HG03565 (cell line): ENCODE measurements at regions not wholly inside any gene's neighbourhood (a gene's known extent, or its start where the extent isn't known, plus 50 kb on each side); places are given as distances from the start of the nearest gene placed in this dataset.

Experiments used
- ATAC-seq: cut with Tn5 transposase; IDR thresholded peaks from one replicate; pipeline ENCODE4 v1.9.1; 2021; ENCODE audit warnings: mild to moderate bottlenecking, moderate library complexity; ENCODE audit not compliant: unreplicated experiment

- no peak for ATAC-seq
These were observed 591.1 kb upstream of the BOD1L1 start for GRCh38 chr4:14218641-14219040.

GRCh38 chr4:14221176-14221575, 593.7 kb upstream of the BOD1L1 start:
- ATAC-seq, result no peak

DNA sequence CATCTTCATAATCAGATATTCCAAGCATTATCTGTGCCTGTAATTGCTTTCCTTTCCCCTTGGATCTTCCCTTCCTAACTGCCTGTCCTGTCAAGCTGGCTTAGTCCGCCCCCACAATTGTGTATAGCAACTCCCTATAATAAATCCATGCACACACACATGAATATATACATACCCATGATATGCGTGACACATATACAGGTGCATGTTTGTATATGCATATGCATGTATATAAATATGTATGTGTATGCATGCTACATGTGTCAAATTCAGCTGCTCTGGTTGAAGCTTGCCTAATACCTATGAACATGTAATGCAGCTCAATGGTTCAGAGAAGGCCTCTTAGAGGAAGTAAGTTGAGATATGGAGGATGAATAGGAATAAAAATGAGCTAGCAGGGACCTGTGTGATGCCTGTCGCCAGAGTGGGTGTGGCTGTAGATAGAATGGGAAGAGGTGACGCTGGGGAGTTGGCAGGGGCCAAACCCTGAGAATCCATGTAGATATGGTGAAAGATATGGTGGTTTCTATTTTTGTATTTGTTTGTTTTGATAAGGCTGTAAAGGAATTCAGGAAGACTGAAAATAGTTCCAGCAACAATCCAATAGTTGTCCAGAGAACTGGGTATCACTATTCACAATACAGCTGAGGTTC, 595.0 kb upstream of the BOD1L1 start:
- ATAC-seq, result no peak

- no peak for ATAC-seq
These were observed 595.9 kb upstream of the BOD1L1 start for GRCh38 chr4:14223461-14223860.

- peak; percentile 36 for ATAC-seq
These were observed 598.2 kb upstream of the BOD1L1 start for GRCh38 chr4:14225688-14226207.

DNA sequence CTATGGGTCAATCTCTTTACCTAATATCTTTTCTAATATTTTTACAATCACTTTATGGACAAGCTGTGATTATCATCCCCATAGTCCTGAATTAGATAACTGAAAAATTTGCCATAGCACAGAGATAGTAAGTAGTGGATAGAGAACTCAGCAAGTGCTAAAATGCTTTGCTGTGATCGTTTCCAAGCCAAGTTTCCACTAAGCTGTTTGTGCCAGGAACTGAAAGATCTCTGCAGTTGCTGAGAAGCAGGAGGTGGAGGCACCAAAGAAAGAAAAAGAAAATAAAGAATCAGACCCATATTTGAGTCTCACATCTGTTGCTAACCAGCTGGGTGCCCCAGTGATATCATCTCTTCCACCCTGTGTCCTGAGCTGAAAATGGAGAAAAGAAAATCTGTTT, 605.6 kb upstream of the BOD1L1 start:
- no peak for ATAC-seq

DNA sequence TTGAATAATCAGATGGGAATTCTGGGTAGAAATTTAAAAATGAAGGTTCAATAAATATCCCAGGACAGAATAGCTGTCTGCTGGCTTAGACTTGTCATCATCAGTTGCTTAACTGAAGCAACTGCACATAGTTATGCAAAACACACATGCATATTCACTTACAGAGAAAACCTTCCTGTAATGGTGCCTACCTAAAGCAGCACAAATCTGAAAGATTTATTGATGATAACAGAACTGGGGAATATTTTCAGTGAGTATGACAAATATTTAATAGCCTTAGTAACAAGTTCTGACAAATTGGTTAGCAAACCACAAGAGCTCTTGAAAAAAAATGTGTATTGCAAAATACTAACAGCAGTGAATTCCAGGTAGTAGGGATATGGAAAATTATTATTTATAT, 606.8 kb upstream of the BOD1L1 start:
- ATAC-seq, result no peak

GRCh38 chr4:14236359-14236758, 608.8 kb upstream of the BOD1L1 start:
- no peak for ATAC-seq

DNA sequence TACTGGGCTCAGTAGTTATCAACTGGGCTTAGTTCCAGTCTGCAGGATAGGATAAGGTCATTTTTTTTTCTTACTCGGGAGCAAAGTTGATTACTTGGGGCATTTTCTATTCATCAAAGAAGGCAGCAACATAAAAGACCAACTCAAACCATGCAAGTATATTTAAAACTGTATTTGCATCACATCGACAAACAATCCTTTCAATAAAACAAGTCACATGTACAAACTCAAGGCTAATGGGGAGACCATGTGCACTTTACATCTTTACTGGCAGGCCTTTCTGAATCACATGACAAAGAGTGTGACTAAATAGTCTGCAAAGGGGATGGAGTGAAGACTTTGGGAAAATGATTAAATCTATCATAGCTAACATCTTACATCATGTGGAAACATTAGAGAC, 610.4 kb upstream of the BOD1L1 start:
- ATAC-seq, result no peak

GRCh38 chr4:14241574-14241973, 614.0 kb upstream of the BOD1L1 start:
- ATAC-seq, result no peak

DNA sequence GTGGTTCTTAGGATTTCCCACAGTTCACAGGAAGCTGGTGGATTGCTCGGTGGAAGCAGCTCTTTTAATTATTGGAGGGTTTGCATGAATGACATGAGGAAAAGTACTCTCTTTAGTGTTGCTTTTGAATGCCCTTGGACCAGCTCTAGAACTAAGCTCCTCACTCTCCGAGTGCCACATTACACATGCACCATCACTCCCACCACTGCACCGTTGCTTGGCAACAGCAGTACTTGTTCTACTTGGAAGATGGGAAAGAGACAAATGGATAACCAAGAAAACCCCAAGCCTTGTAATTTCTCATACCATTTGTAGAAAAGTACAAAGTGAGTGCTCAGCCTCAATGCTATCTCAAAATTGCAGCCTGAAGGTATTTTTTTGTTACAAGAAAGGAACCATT, 620.2 kb upstream of the BOD1L1 start:
- no peak for ATAC-seq

DNA sequence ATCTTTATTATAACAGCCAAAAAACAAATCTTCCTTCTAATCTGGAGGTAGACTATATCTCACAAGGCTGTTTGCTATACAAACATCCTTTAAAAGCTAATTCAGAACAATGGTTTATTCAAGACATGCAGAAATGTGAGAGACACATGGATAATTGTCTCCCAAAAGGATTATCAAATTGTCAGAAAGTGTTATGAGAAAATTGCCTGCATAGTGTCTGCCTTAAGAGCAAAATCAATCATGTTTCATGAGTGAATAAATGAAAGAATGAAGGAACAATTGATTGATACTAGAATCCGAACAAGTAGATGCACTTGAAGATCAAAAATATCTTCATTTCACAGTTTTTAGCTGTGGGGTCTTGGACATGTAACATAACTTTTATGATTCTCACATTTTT, 621.7 kb upstream of the BOD1L1 start:
- no peak for ATAC-seq

DNA sequence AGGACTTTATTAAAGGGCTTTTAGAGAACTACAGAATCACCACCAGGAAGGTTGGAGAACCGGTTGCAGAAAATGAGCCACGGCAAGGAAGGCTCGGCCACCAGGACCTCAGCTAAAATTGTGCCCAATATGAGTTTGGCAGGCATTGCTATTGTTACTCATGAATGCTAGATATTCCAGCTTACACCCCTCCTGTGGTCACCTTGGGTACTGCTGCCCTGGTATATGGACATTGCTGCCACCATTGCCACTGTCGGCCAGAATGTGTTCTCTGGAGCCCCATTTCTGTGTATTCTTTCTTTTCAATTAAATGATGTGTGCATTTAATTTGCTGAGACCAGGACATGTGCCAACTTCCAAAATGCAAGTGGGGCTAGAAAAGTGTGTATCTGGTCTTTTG, 626.7 kb upstream of the BOD1L1 start:
- ATAC-seq, result peak; percentile 60

DNA sequence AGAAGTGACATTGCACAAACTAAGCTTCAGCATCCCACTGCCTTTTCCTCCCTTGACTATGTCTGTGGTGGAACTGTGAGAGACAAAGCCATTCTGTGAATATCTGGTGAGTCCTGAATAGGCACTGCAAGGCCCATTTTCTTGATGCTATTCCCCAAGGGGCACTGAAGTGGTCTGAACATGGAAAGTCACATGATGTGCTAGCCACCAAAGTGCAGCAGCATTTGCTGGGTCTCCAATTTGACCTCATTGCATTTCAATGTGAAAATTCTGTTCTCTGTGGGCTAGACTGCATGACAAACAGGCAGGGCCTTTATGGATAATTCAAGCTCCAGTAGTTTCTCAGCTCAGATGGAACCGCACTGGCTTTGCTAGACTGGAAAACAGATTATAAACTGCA, 627.4 kb upstream of the BOD1L1 start:
- no peak for ATAC-seq

- no peak for ATAC-seq
These were observed 630.4 kb upstream of the BOD1L1 start for GRCh38 chr4:14257903-14258302.

- no peak for ATAC-seq
These were observed 632.4 kb upstream of the BOD1L1 start for GRCh38 chr4:14259936-14260335.

DNA sequence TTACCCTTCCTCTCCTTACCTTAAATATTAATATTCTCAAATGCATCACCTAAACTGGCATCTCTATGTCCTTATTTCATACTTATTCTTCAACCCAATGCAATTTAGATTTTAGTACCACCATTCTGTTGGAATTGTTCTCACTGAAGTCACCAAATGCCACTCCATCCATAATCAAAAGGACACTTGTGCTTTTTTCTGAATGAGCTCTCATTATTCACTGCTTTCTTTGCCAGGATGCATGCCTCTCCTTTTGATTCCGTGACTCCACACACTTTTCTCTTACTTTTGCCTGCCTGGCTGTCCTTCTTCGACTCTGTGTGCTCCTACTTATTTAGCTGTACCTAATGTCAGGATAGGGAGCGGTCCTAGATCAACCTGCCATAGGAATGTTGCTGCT, 633.1 kb upstream of the BOD1L1 start:
- ATAC-seq, result no peak

GRCh38 chr4:14262221-14262620, 634.7 kb upstream of the BOD1L1 start:
- ATAC-seq, result no peak

- ATAC-seq, result no peak
These were observed 636.9 kb upstream of the BOD1L1 start for GRCh38 chr4:14264437-14264836.

DNA sequence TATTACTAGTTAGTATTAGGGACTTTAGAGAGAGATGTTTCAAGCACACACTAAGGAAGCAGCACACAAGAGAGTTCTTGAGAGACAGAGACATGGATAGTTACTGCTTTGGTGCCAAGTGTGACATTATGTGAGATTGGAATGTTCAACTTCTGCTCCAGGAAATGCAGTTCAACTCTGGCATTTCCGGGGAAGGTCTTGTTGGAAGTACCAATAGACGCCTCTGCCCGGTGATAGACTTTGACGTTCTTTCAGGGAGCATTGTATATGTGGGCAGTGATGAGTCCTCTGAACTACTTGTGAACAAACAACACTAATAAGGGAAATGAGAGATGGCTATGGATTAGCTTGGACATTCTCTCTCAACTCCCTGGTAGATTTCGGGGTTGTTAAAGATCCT, 638.1 kb upstream of the BOD1L1 start:
- no peak for ATAC-seq

DNA sequence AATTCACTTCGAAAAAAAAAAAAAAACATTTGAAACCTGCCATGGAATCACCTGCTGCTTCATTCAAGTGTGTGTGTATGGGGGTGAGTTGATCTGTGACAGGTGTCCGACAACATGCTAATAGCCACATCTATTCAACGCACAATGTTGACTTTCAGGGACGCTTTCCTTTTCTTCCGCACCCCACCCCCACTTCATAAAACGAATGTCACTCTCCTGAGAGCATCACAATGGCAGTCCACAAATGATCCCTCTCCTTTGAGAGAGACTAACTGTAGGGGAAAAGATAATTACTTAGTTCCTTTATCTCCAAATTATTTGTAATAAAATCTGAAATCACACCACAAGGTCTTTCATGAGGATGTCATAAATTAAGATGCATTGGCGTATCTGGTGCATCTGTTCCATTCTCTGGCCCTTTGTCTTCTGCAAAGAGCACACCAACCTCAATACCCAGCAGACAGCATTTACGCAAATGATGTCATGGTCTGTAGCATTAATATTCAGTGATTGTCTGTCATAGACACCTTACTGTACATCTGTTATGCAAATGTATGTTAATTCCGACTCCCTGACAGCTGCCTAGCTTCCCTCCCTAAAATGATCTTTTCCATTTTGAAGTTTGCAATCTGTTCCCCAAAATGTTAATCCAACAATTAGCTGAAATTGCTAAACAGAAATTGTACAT, 640.0 kb upstream of the BOD1L1 start:
- no peak for ATAC-seq

- ATAC-seq, result peak; percentile 59
These were observed 642.3 kb upstream of the BOD1L1 start for GRCh38 chr4:14269824-14270223.

GRCh38 chr4:14272206-14272605, 644.7 kb upstream of the BOD1L1 start:
- ATAC-seq, result no peak
